ENCODE measurements at regions not wholly inside any gene's neighbourhood (a gene's known extent, or its start where the extent isn't known, plus 50 kb on each side); places are given as distances from the start of the nearest gene placed in this dataset.
"Not testable (repeated sequence)": the region's sequence is repeated elsewhere in the genome, so short reads cannot be mapped to it uniquely, and the experiment has no call there.

- peak; percentile 38 for DNase-seq (ENCODE audit: low read depth)
These were observed 1180.3 kb downstream of the TYW1 start for GRCh38 chr7:68176974-68177373.

- DNase-seq (ENCODE audit: low read depth): no peak
These were observed 1184.1 kb downstream of the TYW1 start for GRCh38 chr7:68180761-68181160.

- no peak for DNase-seq (ENCODE audit: low read depth)
These were observed 1186.5 kb downstream of the TYW1 start for GRCh38 chr7:68183176-68183575.

- DNase-seq (ENCODE audit: low read depth): no peak
These were observed 1189.2 kb downstream of the TYW1 start for GRCh38 chr7:68185631-68186456.

GRCh38 chr7:68187532-68187931 is 1190.9 kb downstream of the TYW1 start:
- DNase-seq (ENCODE audit: low read depth): no peak

- DNase-seq (ENCODE audit: low read depth): no peak
These were observed 1196.3 kb downstream of the TYW1 start for GRCh38 chr7:68192941-68193340.

- not testable (repeated sequence) for DNase-seq (ENCODE audit: low read depth)
These were observed 1199.0 kb downstream of the TYW1 start for GRCh38 chr7:68195642-68196041.

- no peak for DNase-seq (ENCODE audit: low read depth)
These were observed 1203.5 kb downstream of the TYW1 start for GRCh38 chr7:68200051-68200670.

GRCh38 chr7:68203251-68203650 is 1206.6 kb downstream of the TYW1 start:
- no peak for DNase-seq (ENCODE audit: low read depth)

GRCh38 chr7:68205826-68206225 is 1209.2 kb downstream of the TYW1 start:
- no peak for DNase-seq (ENCODE audit: low read depth)

GRCh38 chr7:68206946-68207485 is 1210.4 kb downstream of the TYW1 start:
- DNase-seq (ENCODE audit: low read depth): no peak

GRCh38 chr7:68207676-68208075 is 1211.0 kb downstream of the TYW1 start:
- no peak for DNase-seq (ENCODE audit: low read depth)

GRCh38 chr7:68209486-68209885 is 1212.9 kb downstream of the TYW1 start:
- no peak for DNase-seq (ENCODE audit: low read depth)

GRCh38 chr7:68213838-68214237 is 1217.2 kb downstream of the TYW1 start:
- no peak for DNase-seq (ENCODE audit: low read depth)

- DNase-seq (ENCODE audit: low read depth): no peak
These were observed 1219.4 kb downstream of the TYW1 start for GRCh38 chr7:68216051-68216450.

GRCh38 chr7:68217426-68217825 is 1220.8 kb downstream of the TYW1 start:
- no peak for DNase-seq (ENCODE audit: low read depth)

GRCh38 chr7:68218461-68218860 is 1221.8 kb downstream of the TYW1 start:
- no peak for DNase-seq (ENCODE audit: low read depth)

GRCh38 chr7:68222311-68222710 is 1225.7 kb downstream of the TYW1 start:
- no peak for DNase-seq (ENCODE audit: low read depth)

GRCh38 chr7:68224041-68224741 is 1227.6 kb downstream of the TYW1 start:
- DNase-seq (ENCODE audit: low read depth): no peak

- not testable (repeated sequence) for DNase-seq (ENCODE audit: low read depth)
These were observed 1234.4 kb downstream of the TYW1 start for GRCh38 chr7:68231011-68231410.

GRCh38 chr7:68235937-68236336 is 1239.3 kb downstream of the TYW1 start:
- no peak for DNase-seq (ENCODE audit: low read depth)

GRCh38 chr7:68238204-68238805 is 1241.7 kb downstream of the TYW1 start:
- no peak for DNase-seq (ENCODE audit: low read depth)
